ENCODE measurements at regions not wholly inside any gene's neighbourhood (a gene's known extent, or its start where the extent isn't known, plus 50 kb on each side); places are given as distances from the start of the nearest gene placed in this dataset.

GRCh38 chr1:82121421-82121820 is 320.7 kb downstream of the ADGRL2 start:
- H3K4me1 ChIP-seq, result no peaks in the 10 kb centered on the region
- H3K4me3 ChIP-seq, result no peak overlapping the region
- no peak overlapping the region for H3K27ac ChIP-seq
- H3K36me3 ChIP-seq, result no peaks in the 10 kb centered on the region
- intact Hi-C loops (cut with DNase I; ENCODE audit: low total_unique reads), result no loop called here
- no peak for DNase-seq
- WGBS, 5 donors, result 91 to 100% (median 93%) methylated on average over 2 of the region's 2 CpGs
- H3K27me3 ChIP-seq, result no peaks in the 10 kb centered on the region
- TF ChIP-seq CTCF (IDR thresholded peaks at IDR 0.05) (no peak), EP300 (IDR thresholded peaks at IDR 0.05) (no peak), POLR2A (IDR thresholded peaks at IDR 0.05) (no peak), POLR2AphosphoS5 (IDR thresholded peaks at IDR 0.05) (no peak)
- H3K9me3 ChIP-seq, result no peaks in the 10 kb centered on the region

- Histone ChIP-seq H3K4me3 (no peak overlapping the region), H3K9me3 (no peaks in the 10 kb centered on the region), H3K27me3 (no peaks in the 10 kb centered on the region), H3K36me3 (no peaks in the 10 kb centered on the region), H3K27ac (no peak overlapping the region), H3K4me1 (peaks cover 0 to under 1% (median 0%) of the 10 kb centered on the region in 4 donors)
- 87 to 95% (median 92%) methylated on average over 7 of the region's 7 CpGs for WGBS, 5 donors
- intact Hi-C loops (cut with DNase I; ENCODE audit: low total_unique reads), result no loop called here
- DNase-seq, result no peak
- TF ChIP-seq EP300 (IDR thresholded peaks at IDR 0.05) (no peak), POLR2AphosphoS5 (IDR thresholded peaks at IDR 0.05) (no peak), POLR2A (IDR thresholded peaks at IDR 0.05) (no peak), CTCF (IDR thresholded peaks at IDR 0.05) (no peak)
Measured at GRCh38 chr1:82116105-82116504, 315.4 kb downstream of the ADGRL2 start.

- no peaks in the 10 kb centered on the region for H3K9me3 ChIP-seq
- H3K36me3 ChIP-seq, result no peaks in the 10 kb centered on the region
- peaks cover 0 to 8% (median 0%) of the 10 kb centered on the region in 4 donors for H3K4me1 ChIP-seq
- 76 to 86% (median 80%) methylated on average over 4 of the region's 4 CpGs for WGBS, 5 donors
- intact Hi-C loops (cut with DNase I; ENCODE audit: low total_unique reads), result no loop called here
- no peak for TF ChIP-seq POLR2AphosphoS5 (IDR thresholded peaks at IDR 0.05)
- TF ChIP-seq POLR2A (IDR thresholded peaks at IDR 0.05), result no peak
- TF ChIP-seq CTCF (IDR thresholded peaks at IDR 0.05), result no peak
- no peak for TF ChIP-seq EP300 (IDR thresholded peaks at IDR 0.05)
- no peaks in the 10 kb centered on the region for H3K27me3 ChIP-seq
- DNase-seq, result no peak
- no peak overlapping the region for H3K4me3 ChIP-seq
- H3K27ac ChIP-seq, result no peak overlapping the region
Measured at GRCh38 chr1:82114887-82115286, 314.2 kb downstream of the ADGRL2 start.

GRCh38 chr1:82110366-82111254 is 309.9 kb downstream of the ADGRL2 start:
- Histone ChIP-seq H3K4me3 (no peak overlapping the region), H3K9me3 (no peaks in the 10 kb centered on the region), H3K36me3 (no peaks in the 10 kb centered on the region), H3K27ac (no peak overlapping the region), H3K4me1 (peaks cover 0 to 8% (median 0%) of the 10 kb centered on the region in 4 donors), H3K27me3 (no peaks in the 10 kb centered on the region)
- intact Hi-C loops (cut with DNase I; ENCODE audit: low total_unique reads), result no loop called here
- peak in 1 of 2 donors; percentile 50 for DNase-seq
- WGBS, 5 donors, result 41 to 49% (median 46%) methylated on average over 4 of the region's 4 CpGs
- TF ChIP-seq POLR2A (IDR thresholded peaks at IDR 0.05) (no peak), POLR2AphosphoS5 (IDR thresholded peaks at IDR 0.05) (no peak), EP300 (IDR thresholded peaks at IDR 0.05) (no peak), CTCF (IDR thresholded peaks at IDR 0.05) (no peak)

Measured in stomach (tissue), 8 donors.